HCT116 (cell line): ENCODE measurements at regions not wholly inside any gene's neighbourhood (a gene's known extent, or its start where the extent isn't known, plus 50 kb on each side); places are given as distances from the start of the nearest gene placed in this dataset.

Experiments
- ATF3 ChIP-seq: IDR thresholded peaks from 2 replicates; pipeline ENCODE4 v1.6.1; 2012
- CTCF ChIP-seq, 3 experiments: fragments of 200-600 bp in 1 of 3; sonication (generic) in 1 of 3; IDR thresholded peaks in 2 of 3; conservative IDR thresholded peaks in 1 of 3; 2 replicates each; pipeline ENCODE4 v1.5.1; 2012 to 2017; ENCODE audit warnings: low read depth in 2 of 3, low read length in 2 of 3, antibody characterized with exemption in 1 of 3, borderline replicate concordance in 1 of 3, control low read depth in 1 of 3, mild to moderate bottlenecking in 1 of 3, mixed read lengths in 1 of 3, mixed run types in 1 of 3, moderate library complexity in 1 of 3; ENCODE audit not compliant: insufficient read depth in 1 of 3
- EZH2 ChIP-seq: fragments of 200-600 bp; sonication (generic); IDR thresholded peaks from 2 replicates; pipeline ENCODE4 v1.6.1; 2017; ENCODE audit warnings: antibody characterized with exemption, mixed run types
- POLR2A ChIP-seq: IDR thresholded peaks from 2 replicates; pipeline ENCODE4 v1.7.0; 2011; ENCODE audit warnings: borderline replicate concordance; ENCODE audit not compliant: insufficient read depth, insufficient read length; ENCODE audit errors: extremely low read depth
- SP1 ChIP-seq: IDR thresholded peaks from 2 replicates; pipeline ENCODE4 v1.6.1; 2012; ENCODE audit warnings: low read depth

- no peak for TF ChIP-seq POLR2A
- TF ChIP-seq CTCF (IDR thresholded peaks at IDR 0.05 in 2 of 3, conservative IDR thresholded peaks at IDR 0.05 in 1 of 3; ENCODE audit: borderline replicate concordance in 1 of 3, insufficient read depth in 1 of 3, low read depth in 2 of 3, low read length in 2 of 3), result no peak
- no peak for TF ChIP-seq ATF3
- no peak for TF ChIP-seq EZH2
- no peak for TF ChIP-seq SP1
These were observed 283.4 kb downstream of the PRDM2 start for GRCh38 chr1:13983393-13983792.
